ENCODE measurements at regions not wholly inside any gene's neighbourhood (a gene's known extent, or its start where the extent isn't known, plus 50 kb on each side); places are given as distances from the start of the nearest gene placed in this dataset.
A peak's percentile ranks its signal among the peaks of the same experiment; 100 is the strongest.
"Not testable (repeated sequence)": the region's sequence is repeated elsewhere in the genome, so short reads cannot be mapped to it uniquely, and the experiment has no call there.

DNA sequence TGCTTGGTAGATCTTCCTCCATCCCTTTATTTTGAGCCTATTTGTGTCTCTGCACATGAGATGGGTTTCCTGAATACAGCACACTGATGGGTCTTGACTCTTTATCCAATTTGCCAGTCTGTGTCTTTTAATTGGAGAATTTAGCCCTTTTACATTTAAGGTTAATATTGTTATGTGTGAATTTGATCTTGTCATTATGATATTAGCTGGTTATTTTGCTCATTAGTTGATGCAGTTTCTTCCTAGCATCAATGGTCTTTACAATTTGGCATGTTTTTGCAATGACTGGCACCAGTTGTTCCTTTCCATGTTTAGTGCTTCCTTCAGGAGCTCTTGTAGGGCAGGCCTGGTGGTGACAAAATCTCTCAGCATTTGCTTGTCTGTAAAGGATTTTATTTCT is 72.4 kb downstream of the HNRNPD start:
- CTCF ChIA-PET; POLR2A ChIA-PET; DNase-seq (ENCODE audit: extremely low spot score): not testable (repeated sequence)

GRCh38 chr4:82293304-82293703 is 80.5 kb downstream of the HNRNPD start:
- ChIA-PET CTCF (no interaction called here), POLR2A (no interaction called here)
- no peak for DNase-seq (ENCODE audit: extremely low spot score)
- TF ChIP-seq NFRKB (IDR thresholded peaks at IDR 0.05): no peak
- no peak for TF ChIP-seq PKNOX1 (IDR thresholded peaks at IDR 0.05)
- no peak for TF ChIP-seq FOXA1 (IDR thresholded peaks at IDR 0.05)
- no peak for TF ChIP-seq ELF4 (IDR thresholded peaks at IDR 0.05)
- TF ChIP-seq L3MBTL2 (conservative IDR thresholded peaks at IDR 0.05): no peak

GRCh38 chr4:82287720-82288119 is 86.1 kb downstream of the HNRNPD start:
- ChIA-PET POLR2A (no interaction called here), CTCF (no interaction called here)
- DNase-seq (ENCODE audit: extremely low spot score): no peak
- TF ChIP-seq SUZ12 (IDR thresholded peaks at IDR 0.05): no peak
- no peak for TF ChIP-seq CTBP1 (IDR thresholded peaks at IDR 0.05; ENCODE audit: borderline replicate concordance)
- TF ChIP-seq NFRKB (IDR thresholded peaks at IDR 0.05): no peak
- TF ChIP-seq FOXA1 (IDR thresholded peaks at IDR 0.05): no peak
- no peak for TF ChIP-seq PKNOX1 (IDR thresholded peaks at IDR 0.05)
- TF ChIP-seq FOXK2 (IDR thresholded peaks at IDR 0.05): no peak
- TF ChIP-seq FOXM1 (IDR thresholded peaks at IDR 0.05; ENCODE audit: borderline replicate concordance): no peak
- no peak for TF ChIP-seq L3MBTL2 (conservative IDR thresholded peaks at IDR 0.05)
- no peak for TF ChIP-seq TARDBP (IDR thresholded peaks at IDR 0.05)
- no peak for TF ChIP-seq BHLHE40 (IDR thresholded peaks at IDR 0.05; ENCODE audit: borderline replicate concordance)
- TF ChIP-seq HDGF (IDR thresholded peaks at IDR 0.05; ENCODE audit: borderline replicate concordance): no peak
- TF ChIP-seq ARNT (IDR thresholded peaks at IDR 0.05): no peak
- TF ChIP-seq SP1 (IDR thresholded peaks at IDR 0.05): no peak
- no peak for TF ChIP-seq ZNF384 (IDR thresholded peaks at IDR 0.05)
- no peak for TF ChIP-seq ELF4 (IDR thresholded peaks at IDR 0.05)
- no peak for TF ChIP-seq LEF1 (IDR thresholded peaks at IDR 0.05; ENCODE audit: borderline replicate concordance)

- POLR2A ChIA-PET: interaction anchor here (0.8 kb wide), 1 partner anchor 17 kb away, joined by 3 read pairs; no protein-coding TSS in a partner anchor
- CTCF ChIA-PET: interaction anchor here (0.5 to 1.3 kb wide), 7 partner anchors 11 to 1245 kb away, joined by 3 to 5 read pairs (median 3); no protein-coding TSS in a partner anchor
- peak; percentile 97 for DNase-seq (ENCODE audit: extremely low spot score)
- TF ChIP-seq PKNOX1 (IDR thresholded peaks at IDR 0.05): peak; percentile 98
- 0 out of 2 replicates have a peak, but pooled peaks have one; percentile 15 for TF ChIP-seq SP1 (IDR thresholded peaks at IDR 0.05)
- TF ChIP-seq HDGF (IDR thresholded peaks at IDR 0.05; ENCODE audit: borderline replicate concordance): 0 out of 2 replicates have a peak, but pooled peaks have one; percentile 18
- no peak for TF ChIP-seq FOXA1 (IDR thresholded peaks at IDR 0.05)
These were observed 88.7 kb downstream of the HNRNPD start for GRCh38 chr4:82284858-82285805.

GRCh38 chr4:82284475-82284857 is 89.3 kb downstream of the HNRNPD start:
- POLR2A ChIA-PET: interaction anchor here (0.8 kb wide), 1 partner anchor 16 kb away, joined by 3 read pairs; no protein-coding TSS in a partner anchor
- CTCF ChIA-PET: interaction anchor here (0.5 to 1.3 kb wide), 4 partner anchors 16 to 1245 kb away, joined by 3 to 5 read pairs (median 4); no protein-coding TSS in a partner anchor

More at GRCh38 chr4:82284475-82284857, 89.3 kb downstream of the HNRNPD start:
- TF ChIP-seq SP1 (IDR thresholded peaks at IDR 0.05): no peak
- TF ChIP-seq ELF4 (IDR thresholded peaks at IDR 0.05): no peak
- no peak for TF ChIP-seq LEF1 (IDR thresholded peaks at IDR 0.05; ENCODE audit: borderline replicate concordance)
- no peak for TF ChIP-seq FOXA1 (IDR thresholded peaks at IDR 0.05)
- TF ChIP-seq HDGF (IDR thresholded peaks at IDR 0.05; ENCODE audit: borderline replicate concordance): no peak
- no peak for TF ChIP-seq TARDBP (IDR thresholded peaks at IDR 0.05)
- no peak for TF ChIP-seq ARNT (IDR thresholded peaks at IDR 0.05)
- TF ChIP-seq FOXK2 (IDR thresholded peaks at IDR 0.05): no peak
- no peak for TF ChIP-seq PKNOX1 (IDR thresholded peaks at IDR 0.05)
- peak; percentile 8 for DNase-seq (ENCODE audit: extremely low spot score)

All from HEK293T (cell line).